Gastroesophageal sphincter (tissue), 3 donors: ENCODE measurements at regions not wholly inside any gene's neighbourhood (a gene's known extent, or its start where the extent isn't known, plus 50 kb on each side); places are given as distances from the start of the nearest gene placed in this dataset.

ENCODE experiments used
- EP300 ChIP-seq: sonication (generic); formaldehyde crosslinking; IDR thresholded peaks from one replicate; pipeline ENCODE4 v1.6.1; 2017; ENCODE audit warnings: antibody characterized with exemption, mild to moderate bottlenecking
- POLR2A ChIP-seq, 2 donors: fragments of 450-650 bp; IDR thresholded peaks; one replicate each; pipeline ENCODE4 v1.6.1; 2017; ENCODE audit warnings: antibody characterized with exemption in 2 of 2, mild to moderate bottlenecking in 2 of 2, moderate library complexity in 1 of 2
- POLR2AphosphoS5 ChIP-seq: sonication (generic); formaldehyde crosslinking; IDR thresholded peaks from one replicate; pipeline ENCODE4 v1.6.1; 2017; ENCODE audit warnings: antibody characterized with exemption
- TF ChIP-seq, protein P1 (sequence below), 4 experiments: fragments of 200-600 bp in 2 of 4; fragments of 450-650 bp in 2 of 4; sonication (generic) in 1 of 4; IDR thresholded peaks; one replicate each; pipeline ENCODE4 v1.5.1; 2017 to 2019; ENCODE audit warnings: antibody characterized with exemption in 4 of 4, mild to moderate bottlenecking in 2 of 4, moderate library complexity in 2 of 4

DNA sequence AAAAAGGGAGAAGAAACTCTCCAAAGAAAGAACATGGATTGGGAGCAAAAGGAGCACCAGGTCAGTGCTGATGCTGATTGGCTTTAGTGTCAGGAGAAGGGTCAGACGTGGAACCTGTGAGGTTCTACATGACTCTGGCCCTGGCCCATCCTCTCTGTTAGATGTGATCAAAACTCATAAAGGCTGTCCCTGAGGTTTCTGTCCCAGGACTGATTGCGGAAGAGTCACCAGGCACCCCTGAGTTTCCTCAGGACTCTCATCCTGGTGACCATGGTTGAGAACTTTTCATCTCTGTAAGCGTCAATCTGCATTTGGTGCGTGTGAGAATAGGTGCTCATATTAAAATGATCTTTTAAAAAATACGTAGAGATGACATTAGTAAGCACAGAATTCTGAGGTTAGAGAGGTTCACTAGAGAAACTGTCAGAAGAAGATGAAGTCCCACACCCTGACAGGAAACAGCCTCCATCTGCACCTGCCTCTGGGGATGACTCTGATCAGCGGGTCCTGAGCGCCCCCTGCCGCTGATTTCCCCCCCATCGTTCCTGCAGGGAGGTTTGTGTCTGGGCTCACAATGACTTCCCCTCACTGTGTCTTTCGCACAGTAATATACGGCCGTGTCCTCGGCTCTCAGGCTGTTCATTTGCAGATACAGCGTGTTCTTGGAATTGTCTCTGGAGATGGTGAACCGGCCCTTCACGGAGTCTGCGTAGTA is 741.8 kb downstream of the TMEM121 start:
- TF ChIP-seq, protein P1, sequence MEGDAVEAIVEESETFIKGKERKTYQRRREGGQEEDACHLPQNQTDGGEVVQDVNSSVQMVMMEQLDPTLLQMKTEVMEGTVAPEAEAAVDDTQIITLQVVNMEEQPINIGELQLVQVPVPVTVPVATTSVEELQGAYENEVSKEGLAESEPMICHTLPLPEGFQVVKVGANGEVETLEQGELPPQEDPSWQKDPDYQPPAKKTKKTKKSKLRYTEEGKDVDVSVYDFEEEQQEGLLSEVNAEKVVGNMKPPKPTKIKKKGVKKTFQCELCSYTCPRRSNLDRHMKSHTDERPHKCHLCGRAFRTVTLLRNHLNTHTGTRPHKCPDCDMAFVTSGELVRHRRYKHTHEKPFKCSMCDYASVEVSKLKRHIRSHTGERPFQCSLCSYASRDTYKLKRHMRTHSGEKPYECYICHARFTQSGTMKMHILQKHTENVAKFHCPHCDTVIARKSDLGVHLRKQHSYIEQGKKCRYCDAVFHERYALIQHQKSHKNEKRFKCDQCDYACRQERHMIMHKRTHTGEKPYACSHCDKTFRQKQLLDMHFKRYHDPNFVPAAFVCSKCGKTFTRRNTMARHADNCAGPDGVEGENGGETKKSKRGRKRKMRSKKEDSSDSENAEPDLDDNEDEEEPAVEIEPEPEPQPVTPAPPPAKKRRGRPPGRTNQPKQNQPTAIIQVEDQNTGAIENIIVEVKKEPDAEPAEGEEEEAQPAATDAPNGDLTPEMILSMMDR (IDR thresholded peaks at IDR 0.05) = no peak
- TF ChIP-seq EP300 (no peak), POLR2AphosphoS5 (no peak), POLR2A (IDR thresholded peaks at IDR 0.05) (no peak)
